ENCODE measurements at regions not wholly inside any gene's neighbourhood (a gene's known extent, or its start where the extent isn't known, plus 50 kb on each side); places are given as distances from the start of the nearest gene placed in this dataset.

GRCh38 chr7:25430200-25430931 is 202.1 kb upstream of the NPVF start:
- no peak overlapping the region for H3K27ac ChIP-seq (ENCODE audit: low read depth, low read length)
- TF ChIP-seq CTCF (IDR thresholded peaks at IDR 0.05; ENCODE audit: low read depth, low read length) = no peak
- ChIA-PET POLR2A (no interaction called here), CTCF (no interaction called here)
- no peaks in the 10 kb centered on the region for H3K9me3 ChIP-seq (ENCODE audit: control insufficient read depth, insufficient read depth, low read length)
- H3K4me3 ChIP-seq (ENCODE audit: low read depth, low read length) = no peak overlapping the region
- no peaks in the 10 kb centered on the region for H3K27me3 ChIP-seq (ENCODE audit: control insufficient read depth, insufficient read depth, low read length)
- DNase-seq (ENCODE audit: low read depth, low spot score) = no peak

- no peak overlapping the region for H3K27ac ChIP-seq (ENCODE audit: low read depth, low read length)
- no peak for DNase-seq (ENCODE audit: low read depth, low spot score)
- TF ChIP-seq CTCF (IDR thresholded peaks at IDR 0.05; ENCODE audit: low read depth, low read length) = no peak
- H3K4me3 ChIP-seq (ENCODE audit: low read depth, low read length) = no peak overlapping the region
- ChIA-PET POLR2A (no interaction called here), CTCF (no interaction called here)
- no peaks in the 10 kb centered on the region for H3K9me3 ChIP-seq (ENCODE audit: control insufficient read depth, insufficient read depth, low read length)
- H3K27me3 ChIP-seq (ENCODE audit: control insufficient read depth, insufficient read depth, low read length) = no peaks in the 10 kb centered on the region
Observed at GRCh38 chr7:25431956-25432450, 203.7 kb upstream of the NPVF start.

GRCh38 chr7:25432807-25433206 is 204.5 kb upstream of the NPVF start:
- ChIA-PET POLR2A (no interaction called here), CTCF (no interaction called here)
- Histone ChIP-seq H3K27me3 (ENCODE audit: control insufficient read depth, insufficient read depth, low read length) (no peaks in the 10 kb centered on the region), H3K9me3 (ENCODE audit: control insufficient read depth, insufficient read depth, low read length) (no peaks in the 10 kb centered on the region), H3K27ac (ENCODE audit: low read depth, low read length) (no peak overlapping the region), H3K4me3 (ENCODE audit: low read depth, low read length) (no peak overlapping the region)
- no peak for TF ChIP-seq CTCF (IDR thresholded peaks at IDR 0.05; ENCODE audit: low read depth, low read length)
- DNase-seq (ENCODE audit: low read depth, low spot score) = no peak

GRCh38 chr7:25436413-25436812 is 208.1 kb upstream of the NPVF start:
- H3K4me3 ChIP-seq (ENCODE audit: low read depth, low read length) = no peak overlapping the region
- POLR2A ChIA-PET = no interaction called here

More at GRCh38 chr7:25436413-25436812, 208.1 kb upstream of the NPVF start:
- H3K9me3 ChIP-seq (ENCODE audit: control insufficient read depth, insufficient read depth, low read length) = no peaks in the 10 kb centered on the region
- TF ChIP-seq CTCF (IDR thresholded peaks at IDR 0.05; ENCODE audit: low read depth, low read length) = no peak
- CTCF ChIA-PET = no interaction called here
- no peak overlapping the region for H3K27ac ChIP-seq (ENCODE audit: low read depth, low read length)
- no peaks in the 10 kb centered on the region for H3K27me3 ChIP-seq (ENCODE audit: control insufficient read depth, insufficient read depth, low read length)
- DNase-seq (ENCODE audit: low read depth, low spot score) = no peak

Data from AG04450 (cell line).